K562 (cell line): ENCODE measurements at regions not wholly inside any gene's neighbourhood (a gene's known extent, or its start where the extent isn't known, plus 50 kb on each side); places are given as distances from the start of the nearest gene placed in this dataset.

Source experiments
- ATAC-seq: fragments of 200-7000 bp; cut with Tn5 transposase; 3 replicates; pipeline ENCODE4 v1.9.1; 2020; ENCODE audit warnings: moderate library complexity
- BruUV-seq: library from RNA; stranded (reverse); fragments of 400-500 nt; replicated peaks from 2 replicates; lab custom pipeline; 2021; lab: Mats Ljungman, UMichigan
- CTCF ChIA-PET: fragments of 300-600 bp; formaldehyde crosslinking; extraction: SDS; loops from one replicate; lab custom pipeline; 2021; ENCODE audit warnings: low intra/inter-chr PET ratio; lab: Yijun Ruan, JAX
- POLR2A ChIA-PET: fragments of 300-600, 350-650 bp; sonication (Branson Sonifier 250); formaldehyde crosslinking; extraction: SDS; loops from one replicate; lab custom pipeline; 2021; ENCODE audit warnings: antibody characterized with exemption, inconsistent platforms; lab: Yijun Ruan, JAX
- DNase-seq, 4 experiments: peaks; one replicate each; pipeline versions ENCODE4 v3.0.0 to v3.0.0-alpha.2; 2011 to 2018; ENCODE audit warnings: low spot score in 3 of 4, mixed read lengths in 3 of 4; ENCODE audit errors: extremely low read depth in 1 of 4
- FAIRE-seq: peaks from 2 replicates; lab custom pipeline; 2011; peaks lifted over from hg19 to GRCh38; lab: Jason Lieb, UNC
- H2AFZ ChIP-seq: 2 replicates; pipeline ENCODE4 v1.6.0; 2011; ENCODE audit warnings: low read depth, low read length, control low read depth, inconsistent platforms
- H3K27ac ChIP-seq: fragments of 200-600 bp; 3 replicates; pipeline ENCODE4 v1.8.0; 2011; ENCODE audit warnings: low read depth, mild to moderate bottlenecking, control low read depth, inconsistent platforms, low read length, moderate library complexity, mixed read lengths; ENCODE audit errors: extremely low read depth
- H3K27me3 ChIP-seq, 2 experiments: fragments of 300-600 bp in 1 of 2; 2 replicates in 1 of 2; 3 replicates in 1 of 2; pipeline versions ENCODE4 v1.6.0 to v1.8.0; 2011; ENCODE audit warnings: inconsistent platforms in 2 of 2, low read length in 2 of 2, mild to moderate bottlenecking in 1 of 2, mixed read lengths in 1 of 2, moderate library complexity in 1 of 2; ENCODE audit not compliant: control insufficient read depth in 2 of 2, insufficient read depth in 2 of 2
- H3K36me3 ChIP-seq: fragments of 300-600 bp; 3 replicates; pipeline ENCODE4 v1.8.0; 2011; ENCODE audit warnings: mild to moderate bottlenecking, low read length, inconsistent platforms; ENCODE audit not compliant: control insufficient read depth, insufficient read depth
- H3K4me1 ChIP-seq, 2 experiments: fragments of 200-600 bp in 1 of 2; replicated peaks in 1 of 2; 2 replicates in 1 of 2; 3 replicates in 1 of 2; pipeline versions ENCODE4 v1.5.1 to v1.8.0; 2011; ENCODE audit warnings: inconsistent platforms in 2 of 2, low read length in 2 of 2, mild to moderate bottlenecking in 1 of 2, mixed read lengths in 1 of 2, moderate library complexity in 1 of 2; ENCODE audit not compliant: control insufficient read depth in 2 of 2, insufficient read depth in 2 of 2
- H3K4me2 ChIP-seq: 2 replicates; pipeline ENCODE4 v1.6.1; 2011; ENCODE audit warnings: low read length, control low read depth, inconsistent platforms, mixed read lengths; ENCODE audit not compliant: insufficient read depth
- H3K4me3 ChIP-seq: fragments of 200-600 bp; sonication (generic), shearing (Covaris generic); 2 replicates; pipeline ENCODE4 v1.5.1; 2016; ENCODE audit warnings: control low read depth, inconsistent platforms
- H3K79me2 ChIP-seq: fragments of 200-600 bp; 3 replicates; pipeline ENCODE4 v1.8.0; 2011; ENCODE audit warnings: low read length, inconsistent platforms; ENCODE audit not compliant: control insufficient read depth, insufficient read depth
- H3K9ac ChIP-seq, 2 experiments: 2 replicates each; pipeline versions ENCODE4 v1.6.0 to v1.6.1; 2011; ENCODE audit warnings: low read depth in 2 of 2, low read length in 2 of 2, control low read depth in 1 of 2, inconsistent platforms in 1 of 2, mild to moderate bottlenecking in 1 of 2, mixed read lengths in 1 of 2; ENCODE audit not compliant: insufficient read depth in 1 of 2
- H3K9me1 ChIP-seq: one replicate; pipeline ENCODE4 v1.6.0; 2011; ENCODE audit warnings: inconsistent platforms, mild to moderate bottlenecking, low read length, moderate library complexity; ENCODE audit not compliant: control insufficient read depth, insufficient read depth
- H3K9me3 ChIP-seq: replicated peaks from 2 replicates; pipeline ENCODE4 v1.5.1; 2011; ENCODE audit warnings: low read depth, low read length, inconsistent platforms; ENCODE audit not compliant: control insufficient read depth, insufficient read depth
- H4K20me1 ChIP-seq: replicated peaks from 2 replicates; pipeline ENCODE4 v1.6.1; 2011; ENCODE audit warnings: low read length, inconsistent platforms, mixed read lengths; ENCODE audit not compliant: control insufficient read depth, insufficient read depth
- DACH1 ChIP-seq: fragments of 450-650 bp; IDR thresholded peaks from 2 replicates; pipeline ENCODE4 v1.6.1; 2018; ENCODE audit not compliant: partially characterized antibody
- IRF2 ChIP-seq: sonication (generic); formaldehyde crosslinking; IDR thresholded peaks from 2 replicates; pipeline ENCODE4 v1.8.1; 2022; ENCODE audit warnings: mild to moderate bottlenecking, missing genetic modification reagents
- JUND ChIP-seq, 2 experiments: IDR thresholded peaks; 2 replicates in 1 of 2; 3 replicates in 1 of 2; pipeline ENCODE4 v1.6.1; 2011; ENCODE audit warnings: borderline replicate concordance in 2 of 2, low read depth in 2 of 2, low read length in 2 of 2, improper control_type of control experiment in 1 of 2, missing biosample characterization in 1 of 2, missing genetic modification characterization in 1 of 2, missing genetic modification reagents in 1 of 2
- NR2C1 ChIP-seq, 2 experiments: fragments of 450-650 bp; IDR thresholded peaks; 2 replicates each; pipeline ENCODE4 v1.6.1; 2017; ENCODE audit warnings: mild to moderate bottlenecking in 2 of 2, antibody characterized with exemption in 1 of 2, inconsistent platforms in 1 of 2, missing compliant biosample characterization in 1 of 2, missing genetic modification characterization in 1 of 2
- RBM15 ChIP-seq: fragments of 200-400 bp; formaldehyde crosslinking; IDR thresholded peaks from 2 replicates; pipeline ENCODE4 v1.6.1; 2018; ENCODE audit warnings: mild to moderate bottlenecking, low read length, moderate library complexity; ENCODE audit not compliant: insufficient read depth
- ZNF133 ChIP-seq: fragments of 250-450 bp; sonication (Bioruptor Pico); IDR thresholded peaks from 2 replicates; pipeline ENCODE4 v1.4.0; 2020; ENCODE audit warnings: mild to moderate bottlenecking
- ZNF274 ChIP-seq: IDR thresholded peaks from 2 replicates; pipeline ENCODE4 v1.6.1; 2011; ENCODE audit warnings: low read depth, mild to moderate bottlenecking, low read length, moderate library complexity, borderline replicate concordance
- ZNF41 ChIP-seq: fragments of 250-450 bp; sonication (Bioruptor Pico); conservative IDR thresholded peaks from 2 replicates; pipeline ENCODE4 v1.4.0; 2020; ENCODE audit warnings: mild to moderate bottlenecking
- in situ Hi-C: fragments of 300-500 bp; cut with MboI; formaldehyde crosslinking; loops from 4 replicates; pipeline ENCODE4 v1.15.0; 2018; ENCODE audit warnings: inconsistent platforms, mixed read lengths
- intact Hi-C: fragments of 100-400 bp; cut with micrococcal nuclease; formaldehyde crosslinking; loops from 2 replicates; pipeline ENCODE4 v1.14.2; 2022
- TF ChIP-seq, protein P1 (sequence below): fragments of 250-450 bp; sonication (Bioruptor Pico); IDR thresholded peaks from 2 replicates; pipeline ENCODE4 v1.8.0; 2021; ENCODE audit warnings: moderate library complexity, mild to moderate bottlenecking, inconsistent platforms
- TF ChIP-seq, protein P2 (sequence below): IDR thresholded peaks from 2 replicates; pipeline ENCODE4 v1.6.1; 2011; ENCODE audit not compliant: insufficient read length; ENCODE audit errors: extremely low read depth
- TF ChIP-seq, protein P3 (sequence below): IDR thresholded peaks from 3 replicates; pipeline ENCODE4 v1.6.1; 2011; ENCODE audit warnings: borderline replicate concordance, mild to moderate bottlenecking, moderate library complexity; ENCODE audit not compliant: insufficient read length; ENCODE audit errors: extremely low read depth
- TF ChIP-seq, protein P4 (sequence below): IDR thresholded peaks from 2 replicates; pipeline ENCODE4 v1.6.1; 2016; ENCODE audit warnings: missing genetic modification characterization, missing compliant biosample characterization
- TF ChIP-seq, protein P5 (sequence below): fragments of 450-650 bp; IDR thresholded peaks from 2 replicates; pipeline ENCODE4 v1.6.1; 2016; ENCODE audit warnings: low read depth, mild to moderate bottlenecking, moderate library complexity
- TF ChIP-seq, protein P6 (sequence below): sonication (generic); formaldehyde crosslinking; IDR thresholded peaks from 2 replicates; pipeline ENCODE4 v1.9.0; 2022; ENCODE audit warnings: mild to moderate bottlenecking, missing genetic modification reagents

DNA sequence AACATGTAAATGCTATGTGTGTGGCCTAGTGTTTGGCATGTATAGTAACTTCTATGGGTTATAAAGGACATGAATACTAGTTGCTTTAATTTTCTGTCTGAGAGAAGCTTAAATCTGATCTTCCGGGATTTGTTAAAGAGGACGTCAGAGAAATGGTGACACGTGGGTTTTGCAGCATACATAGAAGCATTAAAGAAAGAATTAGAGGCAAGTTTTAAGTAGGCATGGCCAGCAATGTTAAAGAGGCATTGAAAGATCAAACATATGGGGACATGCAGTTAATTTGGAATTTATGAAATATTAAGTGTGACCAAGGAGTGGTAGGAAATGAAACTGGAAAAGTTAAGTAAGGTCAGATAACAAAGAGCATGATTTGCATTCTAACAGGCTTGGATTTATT, 311.4 kb upstream of the RIOK2 start (continued):
- no peak for TF ChIP-seq ZNF274

DNA sequence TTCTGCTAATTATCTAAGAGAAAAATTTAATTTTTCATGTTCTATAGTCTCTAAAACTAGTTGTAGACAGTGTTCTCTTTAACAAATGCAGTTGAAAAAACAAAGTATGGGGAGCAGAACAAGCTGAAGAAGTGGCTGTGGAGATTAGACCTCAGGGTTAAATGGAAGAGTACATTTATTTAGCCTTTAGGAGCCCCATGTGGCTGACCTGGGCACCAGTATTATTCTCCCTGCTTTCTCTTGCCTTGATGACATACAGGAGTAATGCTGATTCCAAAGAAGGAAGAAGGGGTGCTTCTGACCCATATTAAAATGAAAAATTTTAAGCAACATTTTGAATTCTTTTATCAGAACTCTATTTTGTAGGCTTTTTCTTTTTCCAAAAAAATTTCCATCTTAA, 312.3 kb upstream of the RIOK2 start:
- POLR2A ChIA-PET, result no interaction called here
- FAIRE-seq, result no peak
- TF ChIP-seq, protein P1, sequence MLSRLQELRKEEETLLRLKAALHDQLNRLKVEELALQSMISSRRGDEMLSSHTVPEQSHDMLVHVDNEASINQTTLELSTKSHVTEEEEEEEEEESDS, result no peak
- TF ChIP-seq NR2C1 (IDR thresholded peaks at IDR 0.05) (no peak), NR2C1 (tag; IDR thresholded peaks at IDR 0.05) (no peak), RBM15 (no peak), JUND (IDR thresholded peaks at IDR 0.05; ENCODE audit: borderline replicate concordance, low read depth, low read length) (no peak), JUND (tag; IDR thresholded peaks at IDR 0.05; ENCODE audit: borderline replicate concordance, low read depth, low read length) (no peak), DACH1 (no peak), IRF2 (no peak), ZNF41 (CRISPR knock-in tag) (no peak), ZNF133 (CRISPR knock-in tag) (no peak)
- TF ChIP-seq, protein P2, sequence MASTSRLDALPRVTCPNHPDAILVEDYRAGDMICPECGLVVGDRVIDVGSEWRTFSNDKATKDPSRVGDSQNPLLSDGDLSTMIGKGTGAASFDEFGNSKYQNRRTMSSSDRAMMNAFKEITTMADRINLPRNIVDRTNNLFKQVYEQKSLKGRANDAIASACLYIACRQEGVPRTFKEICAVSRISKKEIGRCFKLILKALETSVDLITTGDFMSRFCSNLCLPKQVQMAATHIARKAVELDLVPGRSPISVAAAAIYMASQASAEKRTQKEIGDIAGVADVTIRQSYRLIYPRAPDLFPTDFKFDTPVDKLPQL, result no peak
- TF ChIP-seq, protein P3, sequence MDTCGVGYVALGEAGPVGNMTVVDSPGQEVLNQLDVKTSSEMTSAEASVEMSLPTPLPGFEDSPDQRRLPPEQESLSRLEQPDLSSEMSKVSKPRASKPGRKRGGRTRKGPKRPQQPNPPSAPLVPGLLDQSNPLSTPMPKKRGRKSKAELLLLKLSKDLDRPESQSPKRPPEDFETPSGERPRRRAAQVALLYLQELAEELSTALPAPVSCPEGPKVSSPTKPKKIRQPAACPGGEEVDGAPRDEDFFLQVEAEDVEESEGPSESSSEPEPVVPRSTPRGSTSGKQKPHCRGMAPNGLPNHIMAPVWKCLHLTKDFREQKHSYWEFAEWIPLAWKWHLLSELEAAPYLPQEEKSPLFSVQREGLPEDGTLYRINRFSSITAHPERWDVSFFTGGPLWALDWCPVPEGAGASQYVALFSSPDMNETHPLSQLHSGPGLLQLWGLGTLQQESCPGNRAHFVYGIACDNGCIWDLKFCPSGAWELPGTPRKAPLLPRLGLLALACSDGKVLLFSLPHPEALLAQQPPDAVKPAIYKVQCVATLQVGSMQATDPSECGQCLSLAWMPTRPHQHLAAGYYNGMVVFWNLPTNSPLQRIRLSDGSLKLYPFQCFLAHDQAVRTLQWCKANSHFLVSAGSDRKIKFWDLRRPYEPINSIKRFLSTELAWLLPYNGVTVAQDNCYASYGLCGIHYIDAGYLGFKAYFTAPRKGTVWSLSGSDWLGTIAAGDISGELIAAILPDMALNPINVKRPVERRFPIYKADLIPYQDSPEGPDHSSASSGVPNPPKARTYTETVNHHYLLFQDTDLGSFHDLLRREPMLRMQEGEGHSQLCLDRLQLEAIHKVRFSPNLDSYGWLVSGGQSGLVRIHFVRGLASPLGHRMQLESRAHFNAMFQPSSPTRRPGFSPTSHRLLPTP, result no peak
- TF ChIP-seq, protein P4, sequence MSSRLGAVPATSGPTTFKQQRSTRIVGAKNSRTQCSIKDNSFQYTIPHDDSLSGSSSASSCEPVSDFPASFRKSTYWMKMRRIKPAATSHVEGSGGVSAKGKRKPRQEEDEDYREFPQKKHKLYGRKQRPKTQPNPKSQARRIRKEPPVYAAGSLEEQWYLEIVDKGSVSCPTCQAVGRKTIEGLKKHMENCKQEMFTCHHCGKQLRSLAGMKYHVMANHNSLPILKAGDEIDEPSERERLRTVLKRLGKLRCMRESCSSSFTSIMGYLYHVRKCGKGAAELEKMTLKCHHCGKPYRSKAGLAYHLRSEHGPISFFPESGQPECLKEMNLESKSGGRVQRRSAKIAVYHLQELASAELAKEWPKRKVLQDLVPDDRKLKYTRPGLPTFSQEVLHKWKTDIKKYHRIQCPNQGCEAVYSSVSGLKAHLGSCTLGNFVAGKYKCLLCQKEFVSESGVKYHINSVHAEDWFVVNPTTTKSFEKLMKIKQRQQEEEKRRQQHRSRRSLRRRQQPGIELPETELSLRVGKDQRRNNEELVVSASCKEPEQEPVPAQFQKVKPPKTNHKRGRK (tag), result no peak
- TF ChIP-seq, protein P5, sequence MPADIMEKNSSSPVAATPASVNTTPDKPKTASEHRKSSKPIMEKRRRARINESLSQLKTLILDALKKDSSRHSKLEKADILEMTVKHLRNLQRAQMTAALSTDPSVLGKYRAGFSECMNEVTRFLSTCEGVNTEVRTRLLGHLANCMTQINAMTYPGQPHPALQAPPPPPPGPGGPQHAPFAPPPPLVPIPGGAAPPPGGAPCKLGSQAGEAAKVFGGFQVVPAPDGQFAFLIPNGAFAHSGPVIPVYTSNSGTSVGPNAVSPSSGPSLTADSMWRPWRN, result no peak
- TF ChIP-seq, protein P6, sequence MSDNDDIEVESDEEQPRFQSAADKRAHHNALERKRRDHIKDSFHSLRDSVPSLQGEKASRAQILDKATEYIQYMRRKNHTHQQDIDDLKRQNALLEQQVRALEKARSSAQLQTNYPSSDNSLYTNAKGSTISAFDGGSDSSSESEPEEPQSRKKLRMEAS (CRISPR knock-in tag), result no peak

More for the DNA sequence above, 312.3 kb upstream of the RIOK2 start:
- Histone ChIP-seq H3K9me3 (0 out of 2 replicates have a peak, but pooled peaks cover 3% of the 10 kb centered on the region), H2AFZ (no peak overlapping the region), H4K20me1 (no peaks in the 10 kb centered on the region), H3K4me2 (no peak overlapping the region), H3K4me1 (no peaks in the 10 kb centered on the region), H3K9me1 (no peaks in the 10 kb centered on the region), H3K79me2 (no peaks in the 10 kb centered on the region), H3K4me3 (no peak overlapping the region), H3K36me3 (no peaks in the 10 kb centered on the region), H3K27ac (no peak overlapping the region), H3K9ac (no peak overlapping the region), H3K27me3 (no peaks in the 10 kb centered on the region)
- CTCF ChIA-PET, result interaction anchor here (0.6 kb wide), 1 partner anchor 34 kb away, joined by 3 read pairs; no protein-coding TSS in a partner anchor
- in situ Hi-C loops (no loop called here), intact Hi-C loops (no loop called here)
- DNase-seq, result no peak
- no peak for ATAC-seq
- BruUV-seq, result no TSS peak
